GM04504 (cell line): ENCODE measurements at regions not wholly inside any gene's neighbourhood (a gene's known extent, or its start where the extent isn't known, plus 50 kb on each side); places are given as distances from the start of the nearest gene placed in this dataset.
"Not testable (repeated sequence)": the region's sequence is repeated elsewhere in the genome, so short reads cannot be mapped to it uniquely, and the experiment has no call there.

ENCODE experiments used
- DNase-seq: peaks from one replicate; pipeline ENCODE4 v3.0.0-alpha.2; 2012; ENCODE audit warnings: low read depth

DNA sequence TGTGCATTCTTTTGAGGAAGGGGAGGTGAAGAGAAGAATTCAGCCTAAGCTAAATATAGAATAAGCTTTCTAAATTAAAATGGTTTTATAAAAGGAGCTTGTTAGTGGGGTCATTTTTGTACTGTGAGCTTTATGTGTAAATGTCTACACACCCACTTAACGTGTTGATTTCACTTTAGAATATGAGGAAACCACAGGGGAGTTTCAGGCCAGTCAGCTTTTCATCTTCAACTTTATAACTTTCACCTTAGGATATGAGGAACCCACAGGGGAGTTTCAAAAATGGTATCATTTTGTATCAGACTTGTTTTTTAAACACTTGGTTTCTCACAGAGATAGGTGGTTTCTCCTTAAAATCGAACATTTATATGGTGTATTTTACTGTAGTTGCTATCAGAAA lies 120.7 kb upstream of the NIPA1 start:
- DNase-seq = not testable (repeated sequence)

DNA sequence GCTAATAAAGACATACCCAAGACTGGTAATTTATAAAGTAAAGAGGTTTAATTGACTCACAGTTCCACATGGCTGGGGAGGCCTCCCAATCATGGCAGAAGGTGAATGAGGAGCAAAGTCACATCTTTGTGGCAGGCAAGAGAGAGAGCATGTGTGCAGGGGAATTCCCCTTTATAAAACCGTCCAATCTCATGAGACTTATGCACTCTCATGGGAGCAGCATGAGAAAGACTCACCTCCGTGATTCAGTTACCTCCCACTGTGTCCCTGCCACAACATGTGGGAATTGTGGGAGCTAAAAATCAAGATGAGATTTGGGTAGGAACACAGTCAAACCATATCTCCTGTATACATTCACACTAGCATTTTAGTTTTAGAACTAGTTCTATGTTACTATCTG lies 101.7 kb upstream of the NIPA1 start:
- not testable (repeated sequence) for DNase-seq

DNA sequence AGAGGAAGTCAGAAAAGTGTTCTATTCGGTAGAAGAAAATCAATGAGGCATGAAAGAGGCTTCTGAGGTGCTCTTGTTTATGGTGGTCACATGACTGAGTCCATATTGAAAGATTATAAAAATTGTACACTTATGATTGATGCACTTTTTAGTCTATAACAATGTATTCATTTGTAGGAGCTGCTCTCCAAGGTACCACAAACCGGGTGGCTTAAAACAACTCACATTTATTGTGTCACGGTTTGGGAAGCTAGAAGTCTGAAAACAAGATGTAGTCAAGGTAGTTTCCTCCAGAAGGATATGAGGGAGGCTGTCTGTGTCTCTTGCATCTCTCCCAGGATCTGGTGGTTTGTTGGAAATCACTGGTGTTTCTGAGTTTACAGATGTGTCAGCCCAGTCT lies 86.6 kb upstream of the NIPA1 start:
- not testable (repeated sequence) for DNase-seq

DNA sequence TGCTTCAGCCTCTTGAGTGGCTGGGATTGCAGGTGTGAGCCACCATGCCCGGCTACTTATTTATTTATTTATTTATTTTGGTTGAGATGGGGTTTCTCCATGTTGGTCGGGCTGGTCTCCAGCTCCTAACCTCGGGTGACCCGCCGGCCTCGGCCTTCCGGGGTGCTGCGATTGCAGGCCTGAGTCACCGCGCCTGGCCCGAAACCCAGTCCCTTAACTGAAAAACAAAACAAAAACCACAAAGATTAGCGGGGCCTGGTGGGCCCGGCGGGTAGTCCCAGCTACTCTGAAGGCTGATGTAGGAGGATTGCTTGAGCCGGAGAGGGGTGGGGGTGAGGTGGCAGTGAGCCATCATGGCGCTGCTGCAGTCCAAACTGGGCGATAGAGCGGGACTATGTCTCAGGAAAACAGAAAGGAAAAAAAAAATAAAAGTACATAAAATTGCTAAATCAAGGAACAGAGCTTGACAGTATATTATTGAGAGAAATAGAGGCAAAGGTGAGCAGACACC lies 75.6 kb upstream of the NIPA1 start:
- DNase-seq = not testable (repeated sequence)

DNA sequence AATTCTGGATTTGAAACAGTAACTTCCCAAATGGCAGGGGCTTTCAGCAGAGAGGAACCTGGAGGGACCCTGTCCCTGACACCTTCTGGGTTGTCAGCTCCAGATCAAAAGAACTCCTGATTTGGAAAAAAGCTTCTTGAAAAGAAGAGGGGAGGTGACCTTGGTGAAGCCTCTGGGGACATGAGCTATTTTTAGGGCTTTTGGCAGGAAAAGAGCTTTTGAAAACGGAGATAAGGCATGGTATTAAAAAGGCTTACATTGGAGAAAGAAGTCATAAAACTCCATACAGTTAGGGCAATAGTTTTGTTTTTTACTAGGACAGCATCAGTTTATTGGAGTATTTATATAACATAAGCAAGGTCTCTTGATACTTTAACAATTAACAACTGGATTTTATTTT lies 72.5 kb upstream of the NIPA1 start:
- DNase-seq = not testable (repeated sequence)

DNA sequence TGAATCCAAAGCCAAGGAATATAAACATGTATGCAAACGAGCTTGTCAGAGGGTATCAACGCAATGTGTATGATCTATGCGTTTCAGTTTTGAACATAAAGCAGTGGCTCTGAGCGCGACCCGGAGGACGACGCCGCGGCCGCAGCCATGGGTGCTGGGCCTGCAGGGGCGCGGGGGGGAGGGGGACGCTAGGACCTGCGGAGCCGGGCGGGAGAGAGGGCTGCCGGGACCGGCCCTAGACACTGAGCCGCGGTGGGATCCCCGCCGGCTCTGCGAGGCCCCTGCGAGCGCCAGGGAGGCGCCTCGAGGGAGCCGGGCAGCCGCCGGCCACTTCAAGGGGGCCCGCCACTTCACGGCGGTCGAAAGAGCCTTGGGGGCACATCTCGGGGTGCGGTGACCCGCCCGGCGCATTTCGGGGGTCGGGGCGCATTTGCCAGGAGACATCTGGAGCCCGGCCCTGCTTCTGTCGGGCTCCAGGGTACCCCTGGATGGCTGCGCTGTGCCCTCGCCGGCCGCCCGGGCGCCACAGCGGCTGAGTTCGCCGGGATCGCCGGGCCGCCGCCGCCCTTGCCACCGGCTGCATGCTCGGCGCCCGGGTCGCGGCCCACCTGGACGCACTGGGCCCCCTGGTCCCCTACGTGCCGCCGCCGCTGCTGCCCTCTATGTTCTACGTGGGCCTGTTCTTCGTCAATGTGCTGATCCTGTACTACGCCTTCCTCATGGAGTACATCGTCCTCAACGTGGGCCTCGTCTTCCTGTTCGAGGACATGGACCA lies 71.9 kb upstream of the NIPA1 start:
- DNase-seq = not testable (repeated sequence)

DNA sequence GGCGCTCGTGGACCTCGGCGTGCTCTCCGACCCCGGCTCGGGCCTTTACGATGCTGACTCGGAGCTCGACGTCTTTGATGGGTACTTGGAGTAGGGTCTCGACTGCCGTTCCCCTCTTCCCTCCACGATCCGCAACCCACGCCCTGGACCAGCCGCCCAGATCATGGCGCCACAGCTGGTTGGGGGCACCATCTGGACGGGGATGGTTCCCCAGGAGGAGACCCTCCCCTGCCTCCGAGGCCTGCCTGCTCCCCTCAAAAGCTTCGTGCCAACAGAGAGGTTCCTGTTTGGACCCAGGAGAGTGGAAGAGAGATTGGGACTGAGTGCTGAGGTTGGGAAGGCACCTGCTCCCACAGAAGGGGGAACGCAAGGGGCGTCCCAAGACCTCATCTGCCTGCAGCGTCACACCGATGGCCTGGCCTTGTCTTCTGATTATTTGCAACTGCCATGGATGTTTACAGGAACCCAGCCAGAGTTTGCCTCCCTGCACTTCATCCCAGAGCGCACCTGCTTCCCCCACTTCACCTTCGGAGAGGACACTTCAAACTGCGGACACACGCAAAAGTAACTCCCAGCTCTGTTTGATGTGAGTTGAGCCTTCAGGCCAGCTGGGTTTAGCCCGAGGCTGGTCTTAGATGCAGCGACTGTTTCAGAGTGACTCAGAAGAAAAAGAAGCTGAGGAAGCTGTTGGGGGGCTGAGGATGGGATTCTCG lies 71.2 kb upstream of the NIPA1 start:
- DNase-seq = not testable (repeated sequence)

DNA sequence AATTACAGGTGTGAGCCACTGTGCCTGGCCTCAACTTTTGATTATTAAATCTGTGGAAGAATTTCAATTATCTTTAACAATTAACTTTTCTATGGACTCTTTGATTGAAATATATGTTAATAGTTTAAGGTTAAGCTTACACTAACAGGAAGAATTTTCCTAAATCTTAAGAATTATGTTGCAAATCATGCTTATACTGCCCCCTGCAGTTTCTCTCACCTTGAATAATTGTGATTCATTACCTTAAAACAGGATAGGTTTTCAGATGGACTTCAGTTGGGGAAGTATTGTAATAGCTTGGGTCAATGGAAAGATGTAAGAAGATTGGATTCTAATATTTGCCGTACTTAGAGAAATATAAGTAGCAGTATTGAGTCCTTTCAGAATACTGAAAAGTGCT lies 66.5 kb upstream of the NIPA1 start:
- not testable (repeated sequence) for DNase-seq

DNA sequence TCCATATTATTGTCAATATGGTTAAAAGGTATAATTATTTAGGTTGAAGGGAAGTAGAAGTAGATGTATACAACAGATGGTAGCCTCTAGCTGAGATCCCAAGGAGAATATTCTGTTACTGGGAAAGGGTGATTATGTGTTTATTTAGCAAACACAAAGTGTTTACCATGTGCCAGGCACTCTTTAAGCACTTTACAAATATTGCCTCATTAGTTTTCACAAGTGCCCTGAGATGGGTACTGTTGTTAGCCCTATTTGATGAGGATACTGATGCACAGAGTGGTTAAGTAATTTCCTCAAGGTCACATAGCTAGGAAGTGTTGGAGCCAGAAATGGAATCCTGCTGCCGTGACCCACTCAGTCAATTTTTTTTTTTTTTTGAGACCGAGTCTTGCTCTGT lies 60.3 kb upstream of the NIPA1 start:
- DNase-seq = not testable (repeated sequence)

DNA sequence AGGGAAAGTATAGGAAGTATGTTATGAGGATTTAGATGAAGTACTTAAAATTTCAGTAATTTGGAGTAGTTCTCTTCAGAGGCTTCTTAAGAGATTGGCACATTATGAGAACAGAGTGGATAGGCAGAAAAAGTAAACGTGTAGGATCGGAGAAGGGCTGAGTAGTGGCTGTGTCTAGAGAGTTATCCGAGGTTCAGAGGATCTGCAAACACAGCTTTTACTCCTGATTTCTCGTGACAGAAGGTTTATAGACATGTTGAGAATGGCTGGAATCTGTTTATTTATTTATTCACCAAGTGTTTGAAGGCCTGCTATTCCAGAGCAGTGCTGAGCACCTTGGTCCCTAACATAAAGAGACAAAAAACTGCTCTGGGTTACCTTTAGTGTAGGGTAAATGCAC lies 51.4 kb upstream of the NIPA1 start:
- not testable (repeated sequence) for DNase-seq

DNA sequence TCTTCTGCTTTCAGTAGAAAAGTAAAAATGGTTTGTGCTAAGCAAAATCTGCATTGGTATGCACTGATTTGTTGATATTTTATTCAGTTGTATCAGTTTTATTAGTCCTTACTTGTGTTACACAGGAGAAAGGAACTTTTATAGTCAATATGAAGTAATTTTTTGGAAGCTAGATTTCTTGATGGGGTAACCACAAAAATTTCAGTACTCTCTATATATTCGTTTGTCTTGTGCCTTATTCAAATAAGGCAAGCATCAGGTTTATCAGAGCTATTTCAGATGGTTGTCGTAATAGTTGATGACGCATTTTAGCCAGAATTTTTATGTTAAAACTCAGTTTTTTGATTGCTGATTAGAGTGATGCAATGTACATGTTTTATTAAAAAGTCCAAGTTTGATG lies 50.7 kb upstream of the NIPA1 start:
- DNase-seq = peak; percentile 28

DNA sequence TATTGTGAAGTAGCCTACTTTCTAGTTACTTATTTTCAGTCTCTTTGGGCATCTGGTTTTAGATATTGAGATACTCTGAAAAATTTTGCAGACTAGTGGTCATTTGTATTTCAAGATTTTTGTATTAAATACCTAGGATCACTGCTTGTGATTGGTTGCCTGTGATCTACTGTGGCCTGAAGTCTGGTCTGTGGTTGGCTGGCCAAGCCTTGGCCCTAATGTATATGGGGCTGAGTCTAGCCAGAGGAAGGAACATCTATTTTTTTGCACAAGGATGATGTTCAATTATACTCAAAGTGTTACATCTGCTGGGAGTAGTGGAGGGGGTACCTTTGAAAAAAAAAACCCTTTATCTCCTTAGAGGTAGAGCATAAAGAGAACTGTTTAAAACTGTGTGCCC lies 50.2 kb upstream of the NIPA1 start:
- not testable (repeated sequence) for DNase-seq
